Transverse colon (tissue), 4 donors: ENCODE measurements at regions not wholly inside any gene's neighbourhood (a gene's known extent, or its start where the extent isn't known, plus 50 kb on each side); places are given as distances from the start of the nearest gene placed in this dataset.

Source experiments
- DNase-seq: peaks from one replicate; pipeline ENCODE4 v3.0.0-alpha.2; 2019
- H3K27ac ChIP-seq, 4 donors: fragments of 200-600 bp; sonication (generic); 2 replicates each; pipeline ENCODE4 v1.5.1; 2016 to 2018; ENCODE audit warnings: inconsistent platforms in 4 of 4
- H3K27me3 ChIP-seq: fragments of 200-600 bp; sonication (generic); 2 replicates; pipeline ENCODE4 v1.5.1; 2017; ENCODE audit warnings: inconsistent platforms
- H3K36me3 ChIP-seq, 4 donors: fragments of 200-600 bp; sonication (generic); 2 replicates each; pipeline ENCODE4 v1.5.1; 2017 to 2019; ENCODE audit warnings: inconsistent platforms in 4 of 4
- H3K4me1 ChIP-seq, 4 donors: fragments of 200-600 bp; sonication (generic); 2 replicates each; pipeline ENCODE4 v1.5.1; 2017 to 2020; ENCODE audit warnings: inconsistent platforms in 4 of 4
- H3K4me3 ChIP-seq, 4 donors: fragments of 200-600 bp; sonication (generic); 1 replicate in 1 of 4; 2 replicates in 3 of 4; pipeline versions ENCODE4 v1.5.1 to v1.6.1; 2017 to 2019; ENCODE audit warnings: inconsistent platforms in 4 of 4
- H3K9me3 ChIP-seq, 2 donors: fragments of 200-600 bp; sonication (generic); 2 replicates each; pipeline ENCODE4 v1.5.1; 2017 to 2019; ENCODE audit warnings: inconsistent platforms in 2 of 2
- CTCF ChIP-seq, 5 experiments: fragments of 200-600 bp in 3 of 5; fragments of 450-650 bp in 2 of 5; sonication (generic) in 3 of 5; IDR thresholded peaks; 1 replicate in 2 of 5; 2 replicates in 3 of 5; pipeline ENCODE4 v1.5.1; 2016 to 2017; ENCODE audit warnings: antibody characterized with exemption in 5 of 5, inconsistent platforms in 3 of 5, mild to moderate bottlenecking in 2 of 5, moderate library complexity in 1 of 5
- EP300 ChIP-seq: sonication (generic); formaldehyde crosslinking; IDR thresholded peaks from one replicate; pipeline ENCODE4 v1.6.1; 2017; ENCODE audit warnings: antibody characterized with exemption, low read depth
- POLR2A ChIP-seq: fragments of 450-650 bp; IDR thresholded peaks from one replicate; pipeline ENCODE4 v1.6.1; 2016; ENCODE audit warnings: antibody characterized with exemption, mild to moderate bottlenecking, moderate library complexity
- POLR2AphosphoS5 ChIP-seq, 3 donors: sonication (generic); formaldehyde crosslinking; IDR thresholded peaks; one replicate each; pipeline ENCODE4 v1.6.1; 2016; ENCODE audit warnings: antibody characterized with exemption in 3 of 3
- WGBS, 2 donors: methylation state at CpG; one replicate each; pipeline ENCODE4 v1.1.5; 2018; ENCODE audit warnings: low coverage in 1 of 2; 5-methylcytosine and 5-hydroxymethylcytosine counted together
- in situ Hi-C, 4 donors: fragments of 200-750 bp; cut with MboI; loops; one replicate each; pipeline versions ENCODE4 v1.15.0 to v1.15.1; 2017; ENCODE audit warnings: low sequenced_read_pairs in 3 of 4, low pct_ligation_motif_present in 1 of 4, low pct_unique_long_range_greater_than_20kb in 1 of 4
- intact Hi-C: fragments of 100-400 bp; cut with DNase I; formaldehyde crosslinking; loops from one replicate; pipeline ENCODE4 v1.15.1; 2023; ENCODE audit warnings: low total_unique reads

- Histone ChIP-seq H3K36me3 (no peaks in the 10 kb centered on the region), H3K4me3 (no peak overlapping the region), H3K27ac (no peak overlapping the region), H3K27me3 (no peaks in the 10 kb centered on the region), H3K4me1 (peaks cover 0 to 4% (median 0%) of the 10 kb centered on the region in 4 donors), H3K9me3 (no peaks in the 10 kb centered on the region)
- intact Hi-C loops, result no loop called here
- WGBS, 2 donors, result 47 to 65% methylated on average over 2 of the region's 2 CpGs
- no peak for DNase-seq
- TF ChIP-seq POLR2AphosphoS5 (IDR thresholded peaks at IDR 0.05) (no peak), POLR2A (no peak), CTCF (IDR thresholded peaks at IDR 0.05) (no peak), EP300 (no peak)
- in situ Hi-C loops, result no loop called here
Measured at GRCh38 chr10:111836571-111836970, 347.0 kb downstream of the GPAM start.

GRCh38 chr10:111837086-111837485 is 346.5 kb downstream of the GPAM start:
- Histone ChIP-seq H3K9me3 (no peaks in the 10 kb centered on the region), H3K27me3 (no peaks in the 10 kb centered on the region), H3K4me3 (no peak overlapping the region), H3K36me3 (no peaks in the 10 kb centered on the region), H3K27ac (no peak overlapping the region), H3K4me1 (peaks cover 0 to 4% (median 0%) of the 10 kb centered on the region in 4 donors)
- no peak for TF ChIP-seq POLR2AphosphoS5 (IDR thresholded peaks at IDR 0.05)
- no peak for TF ChIP-seq POLR2A
- no peak for TF ChIP-seq CTCF (IDR thresholded peaks at IDR 0.05)
- no peak for TF ChIP-seq EP300
- in situ Hi-C loops (no loop called here), intact Hi-C loops (no loop called here)
- DNase-seq, result no peak
- 62 to 79% methylated on average over 2 of the region's 2 CpGs for WGBS, 2 donors

- no peaks in the 10 kb centered on the region for H3K36me3 ChIP-seq
- H3K4me1 ChIP-seq, result peaks cover 0 to 4% (median 0%) of the 10 kb centered on the region in 4 donors
- intact Hi-C loops, result no loop called here
- no peak overlapping the region for H3K27ac ChIP-seq
- no peak overlapping the region for H3K4me3 ChIP-seq
- WGBS, 2 donors, result 92% methylated on average over 1 to 2 of the region's 2 CpGs
- TF ChIP-seq POLR2AphosphoS5 (IDR thresholded peaks at IDR 0.05), result no peak
- no peak for TF ChIP-seq EP300
- TF ChIP-seq POLR2A, result no peak
- no peak for TF ChIP-seq CTCF (IDR thresholded peaks at IDR 0.05)
- no peak for DNase-seq
- no peaks in the 10 kb centered on the region for H3K27me3 ChIP-seq
- in situ Hi-C loops, result no loop called here
- H3K9me3 ChIP-seq, result no peaks in the 10 kb centered on the region
Measured at GRCh38 chr10:111837985-111838384, 345.6 kb downstream of the GPAM start.

GRCh38 chr10:111840546-111840945 is 343.0 kb downstream of the GPAM start:
- peaks cover 0 to 4% (median 0%) of the 10 kb centered on the region in 4 donors for H3K4me1 ChIP-seq
- no peaks in the 10 kb centered on the region for H3K36me3 ChIP-seq
- in situ Hi-C loops (no loop called here), intact Hi-C loops (no loop called here)
- TF ChIP-seq POLR2A (no peak), EP300 (no peak), CTCF (IDR thresholded peaks at IDR 0.05) (no peak), POLR2AphosphoS5 (IDR thresholded peaks at IDR 0.05) (no peak)
- no peak overlapping the region for H3K27ac ChIP-seq
- H3K4me3 ChIP-seq, result no peak overlapping the region
- DNase-seq, result no peak
- no peaks in the 10 kb centered on the region for H3K27me3 ChIP-seq
- H3K9me3 ChIP-seq, result no peaks in the 10 kb centered on the region
